Choroid plexus epithelial cell (primary cell): ENCODE measurements at regions not wholly inside any gene's neighbourhood (a gene's known extent, or its start where the extent isn't known, plus 50 kb on each side); places are given as distances from the start of the nearest gene placed in this dataset.

Source experiments
- DNase-seq: peaks from one replicate; pipeline ENCODE4 v3.0.0-alpha.2; 2010; ENCODE audit warnings: low read depth
- H3K4me3 ChIP-seq: 2 replicates; pipeline ENCODE4 v1.5.1; 2011; ENCODE audit warnings: low read depth, mild to moderate bottlenecking, control low read depth, low read length, moderate library complexity
- CTCF ChIP-seq: conservative IDR thresholded peaks from 2 replicates; pipeline ENCODE4 v1.5.1; 2011; ENCODE audit warnings: low read depth, mild to moderate bottlenecking, control low read depth, inconsistent platforms, low read length, moderate library complexity

GRCh38 chr4:35459045-35459444 lies 785.3 kb downstream of the ARAP2 start:
- H3K4me3 ChIP-seq, result no peak overlapping the region
- no peak for DNase-seq
- no peak for TF ChIP-seq CTCF

GRCh38 chr4:35461931-35462659 lies 782.2 kb downstream of the ARAP2 start:
- DNase-seq, result no peak
- TF ChIP-seq CTCF, result no peak
- H3K4me3 ChIP-seq, result no peak overlapping the region

GRCh38 chr4:35463251-35463952 lies 780.9 kb downstream of the ARAP2 start:
- no peak for TF ChIP-seq CTCF
- no peak overlapping the region for H3K4me3 ChIP-seq
- no peak for DNase-seq

GRCh38 chr4:35464964-35465528 lies 779.3 kb downstream of the ARAP2 start:
- TF ChIP-seq CTCF, result no peak
- H3K4me3 ChIP-seq, result no peak overlapping the region
- no peak for DNase-seq

- DNase-seq, result no peak
- TF ChIP-seq CTCF, result no peak
- H3K4me3 ChIP-seq, result no peak overlapping the region
These were observed 753.2 kb downstream of the ARAP2 start for GRCh38 chr4:35491093-35491492.

- TF ChIP-seq CTCF, result no peak
- no peak for DNase-seq
- no peak overlapping the region for H3K4me3 ChIP-seq
These were observed 750.3 kb downstream of the ARAP2 start for GRCh38 chr4:35493977-35494376.

- no peak for TF ChIP-seq CTCF
- no peak for DNase-seq
- H3K4me3 ChIP-seq, result no peak overlapping the region
These were observed 749.4 kb downstream of the ARAP2 start for GRCh38 chr4:35494955-35495354.
